ENCODE measurements at regions not wholly inside any gene's neighbourhood (a gene's known extent, or its start where the extent isn't known, plus 50 kb on each side); places are given as distances from the start of the nearest gene placed in this dataset.

DNA sequence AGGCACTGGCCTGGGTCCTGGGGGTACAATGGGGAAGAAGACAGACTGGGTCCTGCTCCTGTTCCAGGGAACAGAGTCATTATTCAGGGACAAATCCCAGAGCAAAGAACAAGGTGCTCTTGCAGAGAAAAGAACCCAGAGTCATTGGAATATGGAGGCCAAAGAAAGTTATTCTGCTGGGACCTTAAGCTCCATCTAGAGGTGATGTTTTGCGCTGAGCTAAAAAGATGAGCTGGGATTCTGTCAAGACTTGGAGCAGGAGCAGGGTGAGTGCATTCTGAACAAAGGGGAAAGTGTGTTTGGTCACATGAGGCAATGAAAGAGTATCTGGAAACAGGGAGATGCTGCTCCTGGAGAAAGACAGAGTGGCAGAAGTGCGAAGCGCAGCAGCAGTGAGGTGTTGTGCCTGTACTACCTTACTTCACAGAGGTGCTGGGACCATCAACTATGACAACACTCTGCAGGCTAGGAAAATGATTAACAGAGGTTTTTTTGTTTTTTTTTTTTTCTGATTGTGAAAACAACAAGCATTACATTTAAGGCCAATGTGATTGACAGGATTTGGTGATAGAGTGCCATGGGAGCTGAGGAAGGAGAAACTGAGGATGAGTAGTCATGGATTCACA, 95.3 kb upstream of the TNFSF11 start:
- TF ChIP-seq, protein P1, sequence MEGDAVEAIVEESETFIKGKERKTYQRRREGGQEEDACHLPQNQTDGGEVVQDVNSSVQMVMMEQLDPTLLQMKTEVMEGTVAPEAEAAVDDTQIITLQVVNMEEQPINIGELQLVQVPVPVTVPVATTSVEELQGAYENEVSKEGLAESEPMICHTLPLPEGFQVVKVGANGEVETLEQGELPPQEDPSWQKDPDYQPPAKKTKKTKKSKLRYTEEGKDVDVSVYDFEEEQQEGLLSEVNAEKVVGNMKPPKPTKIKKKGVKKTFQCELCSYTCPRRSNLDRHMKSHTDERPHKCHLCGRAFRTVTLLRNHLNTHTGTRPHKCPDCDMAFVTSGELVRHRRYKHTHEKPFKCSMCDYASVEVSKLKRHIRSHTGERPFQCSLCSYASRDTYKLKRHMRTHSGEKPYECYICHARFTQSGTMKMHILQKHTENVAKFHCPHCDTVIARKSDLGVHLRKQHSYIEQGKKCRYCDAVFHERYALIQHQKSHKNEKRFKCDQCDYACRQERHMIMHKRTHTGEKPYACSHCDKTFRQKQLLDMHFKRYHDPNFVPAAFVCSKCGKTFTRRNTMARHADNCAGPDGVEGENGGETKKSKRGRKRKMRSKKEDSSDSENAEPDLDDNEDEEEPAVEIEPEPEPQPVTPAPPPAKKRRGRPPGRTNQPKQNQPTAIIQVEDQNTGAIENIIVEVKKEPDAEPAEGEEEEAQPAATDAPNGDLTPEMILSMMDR (optimal IDR thresholded peaks at IDR 0.05 in 1 of 3, IDR thresholded peaks at IDR 0.05 in 1 of 3, conservative IDR thresholded peaks at IDR 0.05 in 1 of 3; ENCODE audit: extremely low read depth in 1 of 3, insufficient read depth in 2 of 3, low read length in 3 of 3) = peak; percentile 42 to 57 (median 55)
- TF ChIP-seq EZH2 (IDR thresholded peaks at IDR 0.05; ENCODE audit: low read length) = no peak

Data from keratinocyte (primary cell).